Panc1 (cell line): ENCODE measurements at regions not wholly inside any gene's neighbourhood (a gene's known extent, or its start where the extent isn't known, plus 50 kb on each side); places are given as distances from the start of the nearest gene placed in this dataset.

Experiments used
- POLR2AphosphoS5 ChIP-seq: IDR thresholded peaks from 2 replicates; pipeline ENCODE4 v1.6.1; 2012; ENCODE audit warnings: mild to moderate bottlenecking, low read depth, low read length, moderate library complexity
- SIN3A ChIP-seq: IDR thresholded peaks from 2 replicates; pipeline ENCODE4 v1.6.1; 2012; ENCODE audit warnings: low read depth, mild to moderate bottlenecking, low read length, moderate library complexity, borderline replicate concordance; ENCODE audit not compliant: insufficient read depth
- TCF7L2 ChIP-seq: IDR thresholded peaks from 2 replicates; pipeline ENCODE4 v1.6.1; 2011; ENCODE audit warnings: mild to moderate bottlenecking, low read depth, low read length, inconsistent platforms
- TF ChIP-seq, protein P1 (sequence below), 2 experiments: IDR thresholded peaks; 2 replicates each; pipeline ENCODE4 v1.6.1; 2011 to 2012; ENCODE audit warnings: low read depth in 2 of 2, control low read depth in 1 of 2, low read length in 1 of 2, mild to moderate bottlenecking in 1 of 2, moderate library complexity in 1 of 2; ENCODE audit not compliant: insufficient read depth in 1 of 2
- TF ChIP-seq, protein P2 (sequence below): fragments of 450-650 bp; IDR thresholded peaks from 2 replicates; pipeline ENCODE4 v1.5.1; 2017; ENCODE audit warnings: mild to moderate bottlenecking

GRCh38 chr7:106356-106755 lies 86.0 kb upstream of the FAM20C start:
- TF ChIP-seq, protein P1, sequence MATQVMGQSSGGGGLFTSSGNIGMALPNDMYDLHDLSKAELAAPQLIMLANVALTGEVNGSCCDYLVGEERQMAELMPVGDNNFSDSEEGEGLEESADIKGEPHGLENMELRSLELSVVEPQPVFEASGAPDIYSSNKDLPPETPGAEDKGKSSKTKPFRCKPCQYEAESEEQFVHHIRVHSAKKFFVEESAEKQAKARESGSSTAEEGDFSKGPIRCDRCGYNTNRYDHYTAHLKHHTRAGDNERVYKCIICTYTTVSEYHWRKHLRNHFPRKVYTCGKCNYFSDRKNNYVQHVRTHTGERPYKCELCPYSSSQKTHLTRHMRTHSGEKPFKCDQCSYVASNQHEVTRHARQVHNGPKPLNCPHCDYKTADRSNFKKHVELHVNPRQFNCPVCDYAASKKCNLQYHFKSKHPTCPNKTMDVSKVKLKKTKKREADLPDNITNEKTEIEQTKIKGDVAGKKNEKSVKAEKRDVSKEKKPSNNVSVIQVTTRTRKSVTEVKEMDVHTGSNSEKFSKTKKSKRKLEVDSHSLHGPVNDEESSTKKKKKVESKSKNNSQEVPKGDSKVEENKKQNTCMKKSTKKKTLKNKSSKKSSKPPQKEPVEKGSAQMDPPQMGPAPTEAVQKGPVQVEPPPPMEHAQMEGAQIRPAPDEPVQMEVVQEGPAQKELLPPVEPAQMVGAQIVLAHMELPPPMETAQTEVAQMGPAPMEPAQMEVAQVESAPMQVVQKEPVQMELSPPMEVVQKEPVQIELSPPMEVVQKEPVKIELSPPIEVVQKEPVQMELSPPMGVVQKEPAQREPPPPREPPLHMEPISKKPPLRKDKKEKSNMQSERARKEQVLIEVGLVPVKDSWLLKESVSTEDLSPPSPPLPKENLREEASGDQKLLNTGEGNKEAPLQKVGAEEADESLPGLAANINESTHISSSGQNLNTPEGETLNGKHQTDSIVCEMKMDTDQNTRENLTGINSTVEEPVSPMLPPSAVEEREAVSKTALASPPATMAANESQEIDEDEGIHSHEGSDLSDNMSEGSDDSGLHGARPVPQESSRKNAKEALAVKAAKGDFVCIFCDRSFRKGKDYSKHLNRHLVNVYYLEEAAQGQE (IDR thresholded peaks at IDR 0.05; ENCODE audit: insufficient read depth in 1 of 2, low read depth in 2 of 2, low read length in 1 of 2): no peak
- TF ChIP-seq, protein P2, sequence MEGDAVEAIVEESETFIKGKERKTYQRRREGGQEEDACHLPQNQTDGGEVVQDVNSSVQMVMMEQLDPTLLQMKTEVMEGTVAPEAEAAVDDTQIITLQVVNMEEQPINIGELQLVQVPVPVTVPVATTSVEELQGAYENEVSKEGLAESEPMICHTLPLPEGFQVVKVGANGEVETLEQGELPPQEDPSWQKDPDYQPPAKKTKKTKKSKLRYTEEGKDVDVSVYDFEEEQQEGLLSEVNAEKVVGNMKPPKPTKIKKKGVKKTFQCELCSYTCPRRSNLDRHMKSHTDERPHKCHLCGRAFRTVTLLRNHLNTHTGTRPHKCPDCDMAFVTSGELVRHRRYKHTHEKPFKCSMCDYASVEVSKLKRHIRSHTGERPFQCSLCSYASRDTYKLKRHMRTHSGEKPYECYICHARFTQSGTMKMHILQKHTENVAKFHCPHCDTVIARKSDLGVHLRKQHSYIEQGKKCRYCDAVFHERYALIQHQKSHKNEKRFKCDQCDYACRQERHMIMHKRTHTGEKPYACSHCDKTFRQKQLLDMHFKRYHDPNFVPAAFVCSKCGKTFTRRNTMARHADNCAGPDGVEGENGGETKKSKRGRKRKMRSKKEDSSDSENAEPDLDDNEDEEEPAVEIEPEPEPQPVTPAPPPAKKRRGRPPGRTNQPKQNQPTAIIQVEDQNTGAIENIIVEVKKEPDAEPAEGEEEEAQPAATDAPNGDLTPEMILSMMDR: no peak
- no peak for TF ChIP-seq POLR2AphosphoS5
- no peak for TF ChIP-seq SIN3A
- TF ChIP-seq TCF7L2: no peak
